Neural crest cell (in vitro differentiated cells): ENCODE measurements at regions not wholly inside any gene's neighbourhood (a gene's known extent, or its start where the extent isn't known, plus 50 kb on each side); places are given as distances from the start of the nearest gene placed in this dataset.

Source experiments
- DNase-seq: peaks from one replicate; pipeline ENCODE4 v3.0.0; 2021; ENCODE audit warnings: low read depth, mixed read lengths, low spot score
- H3K27ac Mint-ChIP-seq: one replicate; pipeline ENCODE4 v1.8.0; 2021; ENCODE audit warnings: mild to moderate bottlenecking, mixed read lengths; ENCODE audit not compliant: unreplicated experiment
- H3K27me3 Mint-ChIP-seq: 2 replicates; pipeline ENCODE4 v1.8.0; 2021; ENCODE audit warnings: low read depth, mild to moderate bottlenecking, mixed read lengths
- H3K36me3 Mint-ChIP-seq: 2 replicates; pipeline ENCODE4 v1.8.0; 2021; ENCODE audit warnings: low read depth, mild to moderate bottlenecking, mixed read lengths
- H3K4me1 Mint-ChIP-seq: 2 replicates; pipeline ENCODE4 v1.8.0; 2021; ENCODE audit warnings: mixed read lengths
- H3K4me3 Mint-ChIP-seq: one replicate; pipeline ENCODE4 v1.8.0; 2021; ENCODE audit warnings: mild to moderate bottlenecking, mixed read lengths
- H3K9me3 Mint-ChIP-seq: 2 replicates; pipeline ENCODE4 v1.8.0; 2021; ENCODE audit warnings: mixed read lengths
- CTCF ChIP-seq: fragments of 200-600 bp; sonication (generic); conservative IDR thresholded peaks from 2 replicates; pipeline ENCODE4 v1.5.0; 2021; ENCODE audit warnings: antibody characterized with exemption, mild to moderate bottlenecking

GRCh38 chr4:103786014-103786413, 66.2 kb upstream of the TACR3 start:
- DNase-seq = no peak
- Mint-ChIP-seq H3K27me3 (no peaks in the 10 kb centered on the region), H3K27ac (no peak overlapping the region), H3K4me3 (no peak overlapping the region), H3K4me1 (no peaks in the 10 kb centered on the region), H3K36me3 (peaks cover 11% of the 10 kb centered on the region), H3K9me3 (peaks cover 13% of the 10 kb centered on the region)
- peak; percentile 64 for TF ChIP-seq CTCF

GRCh38 chr4:103778221-103778620, 58.4 kb upstream of the TACR3 start:
- H3K27me3 Mint-ChIP-seq = no peaks in the 10 kb centered on the region
- H3K9me3 Mint-ChIP-seq = no peaks in the 10 kb centered on the region
- TF ChIP-seq CTCF = no peak
- no peaks in the 10 kb centered on the region for H3K36me3 Mint-ChIP-seq
- H3K27ac Mint-ChIP-seq = no peak overlapping the region
- no peaks in the 10 kb centered on the region for H3K4me1 Mint-ChIP-seq
- DNase-seq = no peak
- H3K4me3 Mint-ChIP-seq = no peak overlapping the region

GRCh38 chr4:103774326-103774825, 54.6 kb upstream of the TACR3 start:
- H3K9me3 Mint-ChIP-seq = no peaks in the 10 kb centered on the region

GRCh38 chr4:103773691-103774231, 54.0 kb upstream of the TACR3 start:
- TF ChIP-seq CTCF = no peak
- no peak overlapping the region for H3K4me3 Mint-ChIP-seq
- no peaks in the 10 kb centered on the region for H3K36me3 Mint-ChIP-seq

More at GRCh38 chr4:103774326-103774825, 54.6 kb upstream of the TACR3 start:
- no peak for DNase-seq
- TF ChIP-seq CTCF = no peak
- no peaks in the 10 kb centered on the region for H3K36me3 Mint-ChIP-seq
- no peak overlapping the region for H3K27ac Mint-ChIP-seq
- no peaks in the 10 kb centered on the region for H3K4me1 Mint-ChIP-seq
- H3K27me3 Mint-ChIP-seq = no peaks in the 10 kb centered on the region
- H3K4me3 Mint-ChIP-seq = no peak overlapping the region

More at GRCh38 chr4:103773691-103774231, 54.0 kb upstream of the TACR3 start:
- DNase-seq = no peak
- H3K27me3 Mint-ChIP-seq = no peaks in the 10 kb centered on the region
- no peak overlapping the region for H3K27ac Mint-ChIP-seq
- H3K4me1 Mint-ChIP-seq = no peaks in the 10 kb centered on the region
- H3K9me3 Mint-ChIP-seq = no peaks in the 10 kb centered on the region
